ENCODE measurements at regions not wholly inside any gene's neighbourhood (a gene's known extent, or its start where the extent isn't known, plus 50 kb on each side); places are given as distances from the start of the nearest gene placed in this dataset.
"Not testable (repeated sequence)": the region's sequence is repeated elsewhere in the genome, so short reads cannot be mapped to it uniquely, and the experiment has no call there.

DNA sequence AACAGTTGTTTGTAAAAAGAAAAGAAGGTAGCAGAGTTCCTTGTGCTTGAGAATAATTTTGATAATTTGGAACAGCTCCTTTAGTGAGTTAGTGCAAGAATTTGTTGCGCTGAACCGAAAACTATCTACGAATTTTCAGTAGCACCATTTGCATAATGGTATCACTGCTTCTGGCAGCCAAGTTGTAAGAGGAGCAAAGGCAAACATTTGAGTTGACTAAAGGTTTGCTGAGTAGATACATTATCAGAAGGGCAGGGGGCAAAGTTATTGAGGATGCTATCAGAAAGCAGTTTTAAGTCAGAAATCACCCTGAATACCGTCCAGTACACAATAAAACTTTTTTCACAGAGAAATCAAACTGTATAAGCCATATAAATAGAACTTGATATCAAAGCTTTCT is 181.5 kb upstream of the MOCS2 start:
- TF ChIP-seq, protein P1, sequence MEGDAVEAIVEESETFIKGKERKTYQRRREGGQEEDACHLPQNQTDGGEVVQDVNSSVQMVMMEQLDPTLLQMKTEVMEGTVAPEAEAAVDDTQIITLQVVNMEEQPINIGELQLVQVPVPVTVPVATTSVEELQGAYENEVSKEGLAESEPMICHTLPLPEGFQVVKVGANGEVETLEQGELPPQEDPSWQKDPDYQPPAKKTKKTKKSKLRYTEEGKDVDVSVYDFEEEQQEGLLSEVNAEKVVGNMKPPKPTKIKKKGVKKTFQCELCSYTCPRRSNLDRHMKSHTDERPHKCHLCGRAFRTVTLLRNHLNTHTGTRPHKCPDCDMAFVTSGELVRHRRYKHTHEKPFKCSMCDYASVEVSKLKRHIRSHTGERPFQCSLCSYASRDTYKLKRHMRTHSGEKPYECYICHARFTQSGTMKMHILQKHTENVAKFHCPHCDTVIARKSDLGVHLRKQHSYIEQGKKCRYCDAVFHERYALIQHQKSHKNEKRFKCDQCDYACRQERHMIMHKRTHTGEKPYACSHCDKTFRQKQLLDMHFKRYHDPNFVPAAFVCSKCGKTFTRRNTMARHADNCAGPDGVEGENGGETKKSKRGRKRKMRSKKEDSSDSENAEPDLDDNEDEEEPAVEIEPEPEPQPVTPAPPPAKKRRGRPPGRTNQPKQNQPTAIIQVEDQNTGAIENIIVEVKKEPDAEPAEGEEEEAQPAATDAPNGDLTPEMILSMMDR (IDR thresholded peaks at IDR 0.05; ENCODE audit: insufficient read depth, low read length, missing control alignments) = no peak
- no peak for DNase-seq (ENCODE audit: low read depth, low spot score)
- POLR2A ChIA-PET = no interaction called here
- CTCF ChIA-PET = interaction anchor here (0.7 to 1.5 kb wide), 4 partner anchors 9 to 120 kb away, joined by 3 to 4 read pairs (median 3); no protein-coding TSS in a partner anchor
- H3K4me3 ChIP-seq (ENCODE audit: low read depth, low read length) = no peak overlapping the region

DNA sequence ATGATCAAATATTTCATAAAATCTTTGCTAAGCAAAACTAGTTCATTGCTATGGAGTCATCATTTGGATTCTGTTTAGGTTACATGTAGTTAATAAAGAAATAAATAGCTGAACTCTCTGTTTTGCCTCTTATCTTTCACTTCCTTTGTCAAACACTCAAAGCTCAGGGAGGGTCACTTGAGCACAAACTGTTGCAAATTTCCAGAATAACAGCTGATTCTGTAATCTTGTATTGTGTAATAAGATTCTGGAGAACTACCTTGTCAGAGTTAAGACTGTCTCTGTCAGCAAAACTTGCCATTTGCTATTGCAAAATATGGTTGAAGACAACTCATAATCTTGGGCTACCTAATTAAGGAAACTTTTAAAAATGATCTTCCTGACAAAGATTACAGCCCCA is 182.0 kb upstream of the MOCS2 start:
- ChIA-PET CTCF (interaction anchor here (0.8 to 1.5 kb wide), 3 partner anchors 9 to 121 kb away, joined by 3 to 4 read pairs (median 3); no protein-coding TSS in a partner anchor), POLR2A (no interaction called here)
- TF ChIP-seq, protein P1 (IDR thresholded peaks at IDR 0.05; ENCODE audit: insufficient read depth, low read length, missing control alignments) = no peak
- no peak for DNase-seq (ENCODE audit: low read depth, low spot score)
- H3K4me3 ChIP-seq (ENCODE audit: low read depth, low read length) = no peak overlapping the region

DNA sequence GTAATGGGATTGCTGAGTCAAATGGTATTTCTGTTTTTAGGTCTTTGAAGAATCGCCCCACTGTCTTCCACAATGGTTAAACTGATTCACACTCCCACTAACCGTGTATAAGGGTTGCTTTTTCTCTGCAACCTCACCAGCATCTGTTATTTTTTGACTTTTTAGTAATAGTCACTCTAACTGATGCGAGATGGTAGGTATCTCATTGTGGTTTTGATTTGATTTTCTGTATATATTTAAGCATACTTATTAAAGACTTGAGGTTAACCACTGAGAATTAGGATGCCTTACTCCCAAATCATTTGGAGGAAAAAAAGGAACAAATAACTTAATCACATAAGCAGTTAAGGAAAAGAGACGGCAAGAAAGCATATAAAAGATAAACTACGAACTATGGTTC is 181.6 kb upstream of the FST start:
- ChIA-PET POLR2A (no interaction called here), CTCF (no interaction called here)
- DNase-seq (ENCODE audit: low read depth, low spot score) = no peak
- TF ChIP-seq, protein P1 (IDR thresholded peaks at IDR 0.05; ENCODE audit: insufficient read depth, low read length, missing control alignments) = no peak
- no peak overlapping the region for H3K4me3 ChIP-seq (ENCODE audit: low read depth, low read length)

DNA sequence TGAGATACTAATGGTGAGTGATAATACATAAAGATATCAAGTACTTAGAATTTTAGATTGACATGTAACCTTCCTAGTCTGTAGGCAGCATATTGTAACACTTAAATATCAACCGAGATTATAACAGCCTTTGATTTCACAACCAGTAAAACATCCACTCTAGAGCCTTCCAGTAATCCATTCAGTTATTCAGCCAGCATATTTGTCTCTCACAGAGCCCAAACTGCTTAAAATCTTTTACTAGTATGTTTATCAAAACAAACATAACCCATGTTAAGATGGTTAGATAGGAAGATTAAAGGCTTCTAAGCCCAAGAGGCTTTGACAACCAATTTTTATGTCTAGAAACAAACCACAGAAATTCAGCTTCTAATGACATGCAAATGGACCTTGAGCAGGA is 177.9 kb upstream of the FST start:
- H3K4me3 ChIP-seq (ENCODE audit: low read depth, low read length) = no peak overlapping the region
- CTCF ChIA-PET = no interaction called here
- peak; percentile 24 for DNase-seq (ENCODE audit: low read depth, low spot score)
- POLR2A ChIA-PET = no interaction called here
- TF ChIP-seq, protein P1 (IDR thresholded peaks at IDR 0.05; ENCODE audit: insufficient read depth, low read length, missing control alignments) = no peak

DNA sequence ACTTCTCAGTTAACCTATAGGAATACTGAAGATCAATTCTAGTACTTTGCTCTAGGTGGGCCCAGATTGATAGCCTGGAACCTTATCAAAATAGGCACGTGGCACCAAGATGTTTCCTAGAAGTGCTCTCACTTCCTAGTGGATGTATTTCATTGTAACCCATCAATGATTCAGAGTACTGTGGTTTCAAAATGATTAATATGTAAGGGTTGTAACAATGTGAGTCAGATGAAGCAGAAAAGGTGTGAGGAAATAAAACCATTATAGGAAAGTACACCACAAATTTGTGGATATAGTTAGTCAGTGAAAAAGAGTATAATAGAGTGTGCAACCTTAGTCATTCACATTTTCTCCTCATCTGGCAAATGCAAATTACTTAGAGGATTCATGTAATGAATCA is 177.3 kb upstream of the FST start:
- CTCF ChIA-PET = no interaction called here
- POLR2A ChIA-PET = no interaction called here
- no peak overlapping the region for H3K4me3 ChIP-seq (ENCODE audit: low read depth, low read length)
- TF ChIP-seq, protein P1 (IDR thresholded peaks at IDR 0.05; ENCODE audit: insufficient read depth, low read length, missing control alignments) = no peak
- DNase-seq (ENCODE audit: low read depth, low spot score) = no peak

DNA sequence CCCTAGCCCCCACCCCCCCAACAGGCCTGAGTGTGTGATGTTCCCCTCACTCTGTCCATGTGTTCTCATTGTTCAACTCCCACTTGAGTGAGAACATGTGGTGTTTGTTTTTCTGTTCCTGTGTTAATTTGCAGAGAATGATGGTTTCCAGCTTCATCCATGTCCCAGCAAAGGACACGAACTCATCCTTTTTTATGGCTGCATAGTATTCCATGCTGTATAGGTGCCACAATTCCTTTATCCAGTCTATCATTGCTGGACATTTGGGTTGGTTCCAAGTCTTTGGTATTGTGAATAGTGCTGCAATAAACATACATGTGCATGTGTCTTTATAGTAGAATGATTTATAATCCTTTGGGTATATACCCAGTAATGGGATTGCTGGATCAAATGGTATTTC is 175.1 kb upstream of the FST start:
- DNase-seq (ENCODE audit: low read depth, low spot score); CTCF ChIA-PET; POLR2A ChIA-PET; H3K4me3 ChIP-seq (ENCODE audit: low read depth, low read length): not testable (repeated sequence)

DNA sequence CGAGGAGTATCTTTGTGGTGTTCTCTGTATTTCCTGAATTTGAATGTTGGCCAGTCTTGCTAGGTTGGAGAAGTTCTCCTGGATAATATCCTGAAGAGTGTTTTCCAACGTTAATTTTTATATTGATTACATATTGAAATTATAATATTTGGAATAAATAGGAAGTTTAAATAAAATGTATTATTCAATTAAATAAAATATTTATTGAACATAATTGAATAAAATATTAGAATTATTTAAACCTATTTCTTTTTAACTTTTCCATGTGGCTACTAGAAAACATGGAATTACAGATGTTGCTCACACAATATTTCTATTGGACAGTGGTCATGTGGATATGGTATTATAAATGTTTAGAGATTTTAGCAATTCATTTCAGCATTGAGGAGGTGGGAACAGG is 170.8 kb upstream of the FST start:
- POLR2A ChIA-PET = no interaction called here
- TF ChIP-seq, protein P1 (IDR thresholded peaks at IDR 0.05; ENCODE audit: insufficient read depth, low read length, missing control alignments) = no peak
- no peak overlapping the region for H3K4me3 ChIP-seq (ENCODE audit: low read depth, low read length)
- CTCF ChIA-PET = no interaction called here
- no peak for DNase-seq (ENCODE audit: low read depth, low spot score)
